LNCaP clone FGC (cell line): ENCODE measurements at regions not wholly inside any gene's neighbourhood (a gene's known extent, or its start where the extent isn't known, plus 50 kb on each side); places are given as distances from the start of the nearest gene placed in this dataset.
"Not testable (repeated sequence)": the region's sequence is repeated elsewhere in the genome, so short reads cannot be mapped to it uniquely, and the experiment has no call there.

ENCODE experiments used
- DNase-seq: peaks from one replicate; pipeline ENCODE4 v3.0.0-alpha.2; 2011; ENCODE audit warnings: low read depth
- H3K4me3 ChIP-seq: 2 replicates; pipeline ENCODE4 v1.5.1; 2011; ENCODE audit warnings: mild to moderate bottlenecking, low read depth, low read length, control low read depth
- TF ChIP-seq, protein P1 (sequence below): IDR thresholded peaks from 2 replicates; pipeline ENCODE4 v1.5.1; 2012; ENCODE audit warnings: mild to moderate bottlenecking; ENCODE audit not compliant: control insufficient read depth, insufficient read depth; ENCODE audit errors: extremely low read depth

GRCh38 chr18:64384101-64384500, 235.2 kb upstream of the LINC00305 start:
- no peak overlapping the region for H3K4me3 ChIP-seq
- no peak for DNase-seq
- TF ChIP-seq, protein P1, sequence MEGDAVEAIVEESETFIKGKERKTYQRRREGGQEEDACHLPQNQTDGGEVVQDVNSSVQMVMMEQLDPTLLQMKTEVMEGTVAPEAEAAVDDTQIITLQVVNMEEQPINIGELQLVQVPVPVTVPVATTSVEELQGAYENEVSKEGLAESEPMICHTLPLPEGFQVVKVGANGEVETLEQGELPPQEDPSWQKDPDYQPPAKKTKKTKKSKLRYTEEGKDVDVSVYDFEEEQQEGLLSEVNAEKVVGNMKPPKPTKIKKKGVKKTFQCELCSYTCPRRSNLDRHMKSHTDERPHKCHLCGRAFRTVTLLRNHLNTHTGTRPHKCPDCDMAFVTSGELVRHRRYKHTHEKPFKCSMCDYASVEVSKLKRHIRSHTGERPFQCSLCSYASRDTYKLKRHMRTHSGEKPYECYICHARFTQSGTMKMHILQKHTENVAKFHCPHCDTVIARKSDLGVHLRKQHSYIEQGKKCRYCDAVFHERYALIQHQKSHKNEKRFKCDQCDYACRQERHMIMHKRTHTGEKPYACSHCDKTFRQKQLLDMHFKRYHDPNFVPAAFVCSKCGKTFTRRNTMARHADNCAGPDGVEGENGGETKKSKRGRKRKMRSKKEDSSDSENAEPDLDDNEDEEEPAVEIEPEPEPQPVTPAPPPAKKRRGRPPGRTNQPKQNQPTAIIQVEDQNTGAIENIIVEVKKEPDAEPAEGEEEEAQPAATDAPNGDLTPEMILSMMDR: no peak

GRCh38 chr18:64380117-64380516, 231.2 kb upstream of the LINC00305 start:
- DNase-seq: no peak
- H3K4me3 ChIP-seq: no peak overlapping the region
- TF ChIP-seq, protein P1: no peak

DNA sequence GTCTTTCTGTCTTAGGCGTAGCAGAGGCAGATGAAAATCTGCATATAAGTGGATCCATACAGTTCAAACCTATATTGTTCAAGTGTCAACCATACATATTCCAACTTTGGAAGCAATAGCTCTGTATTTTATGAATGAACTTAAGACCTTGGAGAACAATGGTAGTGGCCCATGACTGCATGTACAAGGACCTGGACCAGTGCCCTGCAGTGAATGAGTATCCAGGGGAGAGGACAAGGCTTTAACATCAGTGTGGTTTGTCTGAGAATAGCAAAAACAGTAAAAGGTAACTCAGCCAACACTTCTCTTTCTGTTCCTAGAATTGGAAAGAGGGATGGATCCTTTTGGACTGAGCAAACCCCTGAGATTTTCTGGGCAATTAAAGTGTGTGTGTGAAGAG, 230.8 kb upstream of the LINC00305 start:
- no peak overlapping the region for H3K4me3 ChIP-seq
- TF ChIP-seq, protein P1: no peak
- DNase-seq: no peak

GRCh38 chr18:64377446-64377845, 228.6 kb upstream of the LINC00305 start:
- no peak for DNase-seq
- TF ChIP-seq, protein P1: no peak
- H3K4me3 ChIP-seq: no peak overlapping the region

- TF ChIP-seq, protein P1: no peak
Observed at GRCh38 chr18:64372850-64373249, 224.0 kb upstream of the LINC00305 start.

GRCh38 chr18:64369830-64370440, 221.0 kb upstream of the LINC00305 start:
- DNase-seq, H3K4me3 ChIP-seq: not testable (repeated sequence)

More at GRCh38 chr18:64372850-64373249, 224.0 kb upstream of the LINC00305 start:
- no peak overlapping the region for H3K4me3 ChIP-seq
- DNase-seq: no peak

GRCh38 chr18:64365106-64365505, 216.2 kb upstream of the LINC00305 start:
- DNase-seq: no peak
- TF ChIP-seq, protein P1: no peak
- no peak overlapping the region for H3K4me3 ChIP-seq
